CD4-positive, alpha-beta memory T cell (primary cell): ENCODE measurements at regions not wholly inside any gene's neighbourhood (a gene's known extent, or its start where the extent isn't known, plus 50 kb on each side); places are given as distances from the start of the nearest gene placed in this dataset.

Experiments
- CTCF ChIA-PET: fragments of 350-600 bp; sonication (Branson Sonifier 250); formaldehyde crosslinking; loops from one replicate; lab custom pipeline; 2021; ENCODE audit warnings: inconsistent platforms; ENCODE audit not compliant: partially characterized antibody; lab: Charles Lee
- POLR2A ChIA-PET: fragments of 350-600 bp; sonication (Branson Sonifier 250); formaldehyde crosslinking; loops from one replicate; lab custom pipeline; 2021; ENCODE audit not compliant: partially characterized antibody; lab: Charles Lee
- DNase-seq, 5 donors: peaks; one replicate each; pipeline versions ENCODE4 v3.0.0 to v3.0.0-alpha.2; 2020 to 2022; ENCODE audit warnings: mixed read lengths in 1 of 5
- H3K27ac ChIP-seq: one replicate; pipeline ENCODE4 v1.7.0; 2013; ENCODE audit warnings: low read depth, low read length
- H3K27me3 ChIP-seq: 2 replicates; pipeline ENCODE4 v1.7.0; 2013; ENCODE audit warnings: mild to moderate bottlenecking, low read length, moderate library complexity; ENCODE audit not compliant: insufficient read depth
- H3K36me3 ChIP-seq: 2 replicates; pipeline ENCODE4 v1.7.0; 2013; ENCODE audit warnings: mild to moderate bottlenecking, low read length, moderate library complexity; ENCODE audit not compliant: insufficient read depth
- H3K4me1 ChIP-seq: 2 replicates; pipeline ENCODE4 v1.7.0; 2013; ENCODE audit warnings: mild to moderate bottlenecking, low read length, moderate library complexity; ENCODE audit not compliant: insufficient read depth
- H3K4me3 ChIP-seq, 2 donors: one replicate each; pipeline ENCODE4 v1.7.0; 2013; ENCODE audit warnings: low read length in 2 of 2, mild to moderate bottlenecking in 1 of 2
- H3K9me3 ChIP-seq, 2 donors: one replicate each; pipeline ENCODE4 v1.7.0; 2013; ENCODE audit warnings: low read length in 2 of 2, control low read depth in 1 of 2; ENCODE audit not compliant: control insufficient read depth in 1 of 2
- H3K27ac Mint-ChIP-seq, 7 donors: one replicate each; pipeline ENCODE4 v1.8.0; 2020 to 2021; ENCODE audit warnings: mixed read lengths in 7 of 7, mild to moderate bottlenecking in 6 of 7, inconsistent platforms in 3 of 7, moderate library complexity in 3 of 7
- H3K27me3 Mint-ChIP-seq, 2 donors: one replicate each; pipeline ENCODE4 v1.8.0; 2020 to 2021; ENCODE audit warnings: mixed read lengths in 2 of 2
- H3K36me3 Mint-ChIP-seq, 2 donors: one replicate each; pipeline ENCODE4 v1.8.0; 2020 to 2021; ENCODE audit warnings: mixed read lengths in 2 of 2, inconsistent platforms in 1 of 2, mild to moderate bottlenecking in 1 of 2
- H3K4me1 Mint-ChIP-seq, 4 donors: one replicate each; pipeline ENCODE4 v1.8.0; 2020 to 2021; ENCODE audit warnings: mixed read lengths in 4 of 4, mild to moderate bottlenecking in 1 of 4
- H3K4me3 Mint-ChIP-seq, 8 donors: one replicate each; pipeline ENCODE4 v1.8.0; 2020 to 2021; ENCODE audit warnings: mixed read lengths in 8 of 8, mild to moderate bottlenecking in 7 of 8, moderate library complexity in 6 of 8, inconsistent platforms in 3 of 8
- H3K9me3 Mint-ChIP-seq, 8 donors: one replicate each; pipeline ENCODE4 v1.8.0; 2020 to 2021; ENCODE audit warnings: mixed read lengths in 8 of 8, mild to moderate bottlenecking in 5 of 8, inconsistent platforms in 3 of 8, moderate library complexity in 1 of 8
- intact Hi-C: fragments of 100-400 bp; cut with micrococcal nuclease; formaldehyde crosslinking; loops from one replicate; pipeline ENCODE4 v1.15.1; 2023

- ChIA-PET POLR2A (no interaction called here), CTCF (no interaction called here)
- no peaks in the 10 kb centered on the region for H3K9me3 Mint-ChIP-seq
- Histone ChIP-seq H3K4me3 (no peak overlapping the region), H3K27ac (no peak overlapping the region), H3K27me3 (no peaks in the 10 kb centered on the region), H3K4me1 (no peaks in the 10 kb centered on the region), H3K36me3 (no peaks in the 10 kb centered on the region), H3K9me3 (no peaks in the 10 kb centered on the region)
- no peak overlapping the region for H3K4me3 Mint-ChIP-seq
- DNase-seq = no peak
- no peaks in the 10 kb centered on the region for H3K4me1 Mint-ChIP-seq
- H3K27me3 Mint-ChIP-seq = peaks cover 9 to 16% of the 10 kb centered on the region in 2 donors
- H3K27ac Mint-ChIP-seq = no peak overlapping the region
- H3K36me3 Mint-ChIP-seq = no peaks in the 10 kb centered on the region
- intact Hi-C loops = no loop called here
These were observed 91.1 kb upstream of the ATP11B start for GRCh38 chr3:182702216-182702615.

GRCh38 chr3:182703233-182703632, 90.1 kb upstream of the ATP11B start:
- H3K9me3 ChIP-seq = no peaks in the 10 kb centered on the region
- Mint-ChIP-seq H3K4me1 (no peaks in the 10 kb centered on the region), H3K27me3 (peaks cover 9 to 17% of the 10 kb centered on the region in 2 donors), H3K4me3 (no peak overlapping the region), H3K9me3 (no peaks in the 10 kb centered on the region), H3K36me3 (no peaks in the 10 kb centered on the region), H3K27ac (no peak overlapping the region)
- no peaks in the 10 kb centered on the region for H3K36me3 ChIP-seq
- POLR2A ChIA-PET = no interaction called here
- intact Hi-C loops = no loop called here
- H3K4me3 ChIP-seq = no peak overlapping the region
- CTCF ChIA-PET = interaction anchor here (1.3 to 1.5 kb wide), 2 partner anchors 11 to 13 kb away, joined by 4 to 5 read pairs; no protein-coding TSS in a partner anchor
- no peak overlapping the region for H3K27ac ChIP-seq
- no peaks in the 10 kb centered on the region for H3K4me1 ChIP-seq
- no peaks in the 10 kb centered on the region for H3K27me3 ChIP-seq
- no peak for DNase-seq

GRCh38 chr3:182704926-182705325, 88.4 kb upstream of the ATP11B start:
- H3K4me1 Mint-ChIP-seq = no peaks in the 10 kb centered on the region
- no peak overlapping the region for H3K27ac ChIP-seq
- H3K27me3 Mint-ChIP-seq = peaks cover 9 to 17% of the 10 kb centered on the region in 2 donors
- no peaks in the 10 kb centered on the region for H3K36me3 Mint-ChIP-seq
- H3K9me3 Mint-ChIP-seq = no peaks in the 10 kb centered on the region
- no peaks in the 10 kb centered on the region for H3K27me3 ChIP-seq
- H3K27ac Mint-ChIP-seq = peak overlapping the region in 1 of 7 donors; percentile 36
- no peak for DNase-seq
- intact Hi-C loops = no loop called here
- ChIA-PET POLR2A (no interaction called here), CTCF (no interaction called here)
- H3K36me3 ChIP-seq = no peaks in the 10 kb centered on the region
- no peak overlapping the region for H3K4me3 ChIP-seq
- no peaks in the 10 kb centered on the region for H3K4me1 ChIP-seq
- no peaks in the 10 kb centered on the region for H3K9me3 ChIP-seq
- H3K4me3 Mint-ChIP-seq = no peak overlapping the region

GRCh38 chr3:182708810-182709209, 84.5 kb upstream of the ATP11B start:
- no peaks in the 10 kb centered on the region for H3K27me3 ChIP-seq
- ChIA-PET CTCF (interaction anchor here (1.0 to 4.7 kb wide), 7 partner anchors 8 to 164 kb away, joined by 3 to 21 read pairs (median 4); no protein-coding TSS in a partner anchor), POLR2A (no interaction called here)
- Mint-ChIP-seq H3K27ac (no peak overlapping the region), H3K36me3 (no peaks in the 10 kb centered on the region), H3K27me3 (peaks cover 4 to 9% of the 10 kb centered on the region in 2 donors), H3K9me3 (no peaks in the 10 kb centered on the region), H3K4me1 (peaks cover 0 to 2% (median 0%) of the 10 kb centered on the region in 4 donors), H3K4me3 (no peak overlapping the region)
- no peaks in the 10 kb centered on the region for H3K4me1 ChIP-seq
- no peak overlapping the region for H3K27ac ChIP-seq
- intact Hi-C loops = no loop called here
- DNase-seq = no peak
- H3K9me3 ChIP-seq = no peaks in the 10 kb centered on the region
- no peaks in the 10 kb centered on the region for H3K36me3 ChIP-seq
- H3K4me3 ChIP-seq = no peak overlapping the region

GRCh38 chr3:182709306-182709705, 84.0 kb upstream of the ATP11B start:
- intact Hi-C loops = no loop called here

GRCh38 chr3:182710557-182711157, 82.6 kb upstream of the ATP11B start:
- Histone ChIP-seq H3K4me1 (no peaks in the 10 kb centered on the region), H3K27me3 (no peaks in the 10 kb centered on the region), H3K4me3 (no peak overlapping the region), H3K36me3 (no peaks in the 10 kb centered on the region), H3K9me3 (no peaks in the 10 kb centered on the region), H3K27ac (no peak overlapping the region)
- intact Hi-C loops = loop anchor here (5.0 kb wide), 2 partner anchors 82 to 202 kb away; partner anchors contain the start of gene ATP11B
- peak in 4 of 5 donors; percentile 8 to 24 (median 15) for DNase-seq
- peaks cover 0 to 2% (median 0%) of the 10 kb centered on the region in 4 donors for H3K4me1 Mint-ChIP-seq
- ChIA-PET POLR2A (no interaction called here), CTCF (interaction anchor here (0.6 to 4.7 kb wide), 19 partner anchors 9 to 671 kb away, joined by 3 to 21 read pairs (median 3); no protein-coding TSS in a partner anchor)
- H3K4me3 Mint-ChIP-seq = no peak overlapping the region
- peaks cover 0 to 1% of the 10 kb centered on the region in 2 donors for H3K27me3 Mint-ChIP-seq
- no peak overlapping the region for H3K27ac Mint-ChIP-seq
- H3K36me3 Mint-ChIP-seq = no peaks in the 10 kb centered on the region
- H3K9me3 Mint-ChIP-seq = no peaks in the 10 kb centered on the region

More at GRCh38 chr3:182709306-182709705, 84.0 kb upstream of the ATP11B start:
- Mint-ChIP-seq H3K27me3 (peaks cover 3 to 7% of the 10 kb centered on the region in 2 donors), H3K4me3 (no peak overlapping the region), H3K36me3 (no peaks in the 10 kb centered on the region), H3K4me1 (peaks cover 0 to 2% (median 0%) of the 10 kb centered on the region in 4 donors), H3K27ac (no peak overlapping the region), H3K9me3 (no peaks in the 10 kb centered on the region)
- CTCF ChIA-PET = interaction anchor here (0.7 to 4.7 kb wide), 6 partner anchors 8 to 308 kb away, joined by 3 to 21 read pairs (median 4); no protein-coding TSS in a partner anchor
- Histone ChIP-seq H3K4me3 (no peak overlapping the region), H3K27ac (no peak overlapping the region), H3K9me3 (no peaks in the 10 kb centered on the region), H3K36me3 (no peaks in the 10 kb centered on the region), H3K4me1 (no peaks in the 10 kb centered on the region), H3K27me3 (no peaks in the 10 kb centered on the region)
- DNase-seq = no peak
- POLR2A ChIA-PET = no interaction called here

- Mint-ChIP-seq H3K9me3 (no peaks in the 10 kb centered on the region), H3K4me3 (no peak overlapping the region), H3K4me1 (peaks cover 0 to 2% (median under 1%) of the 10 kb centered on the region in 4 donors), H3K27ac (no peak overlapping the region), H3K36me3 (no peaks in the 10 kb centered on the region), H3K27me3 (peaks cover 0 to 1% of the 10 kb centered on the region in 2 donors)
- Histone ChIP-seq H3K9me3 (no peaks in the 10 kb centered on the region), H3K4me3 (no peak overlapping the region), H3K4me1 (no peaks in the 10 kb centered on the region), H3K36me3 (no peaks in the 10 kb centered on the region), H3K27me3 (no peaks in the 10 kb centered on the region), H3K27ac (no peak overlapping the region)
- CTCF ChIA-PET = interaction anchor here (0.7 to 4.7 kb wide), 18 partner anchors 8 to 386 kb away, joined by 3 to 21 read pairs (median 3); no protein-coding TSS in a partner anchor
- intact Hi-C loops = loop anchor here (5.0 kb wide), 2 partner anchors 81 to 201 kb away; partner anchors contain the start of gene ATP11B
- POLR2A ChIA-PET = no interaction called here
- DNase-seq = no peak
These were observed 82.0 kb upstream of the ATP11B start for GRCh38 chr3:182711261-182711683.
